Liver (tissue), 8 donors: ENCODE measurements at regions not wholly inside any gene's neighbourhood (a gene's known extent, or its start where the extent isn't known, plus 50 kb on each side); places are given as distances from the start of the nearest gene placed in this dataset.

Source experiments
- DNase-seq: peaks from one replicate; pipeline ENCODE4 v3.0.0-alpha.2; 2017; ENCODE audit warnings: low spot score
- H3K27ac ChIP-seq, 2 donors: one replicate each; pipeline ENCODE4 v1.7.0; 2013; ENCODE audit warnings: inconsistent platforms in 2 of 2, low read length in 2 of 2, control low read depth in 1 of 2, low read depth in 1 of 2, mild to moderate bottlenecking in 1 of 2
- H3K27me3 ChIP-seq, 4 donors: one replicate each; pipeline versions ENCODE4 v1.6.1 to v1.7.0; 2013; ENCODE audit warnings: low read length in 3 of 4, inconsistent platforms in 1 of 4, mild to moderate bottlenecking in 1 of 4, moderate library complexity in 1 of 4; ENCODE audit not compliant: control insufficient read depth in 4 of 4, insufficient read depth in 4 of 4
- H3K36me3 ChIP-seq, 4 donors: one replicate each; pipeline versions ENCODE4 v1.6.1 to v1.7.0; 2013; ENCODE audit warnings: low read length in 3 of 4, mild to moderate bottlenecking in 3 of 4, low read depth in 1 of 4, moderate library complexity in 1 of 4; ENCODE audit not compliant: control insufficient read depth in 4 of 4, insufficient read depth in 3 of 4
- H3K4me1 ChIP-seq, 4 donors: one replicate each; pipeline versions ENCODE4 v1.6.1 to v1.7.0; 2013; ENCODE audit warnings: low read length in 3 of 4, mild to moderate bottlenecking in 3 of 4, moderate library complexity in 1 of 4; ENCODE audit not compliant: control insufficient read depth in 4 of 4, insufficient read depth in 4 of 4
- H3K4me3 ChIP-seq, 3 donors: one replicate each; pipeline versions ENCODE4 v1.6.1 to v1.7.0; 2013; ENCODE audit warnings: low read length in 3 of 3, control low read depth in 1 of 3, low read depth in 1 of 3, mild to moderate bottlenecking in 1 of 3
- H3K9ac ChIP-seq, 2 donors: one replicate each; pipeline ENCODE4 v1.7.0; 2013; ENCODE audit warnings: low read length in 2 of 2, mild to moderate bottlenecking in 2 of 2, moderate library complexity in 2 of 2, control low read depth in 1 of 2, low read depth in 1 of 2
- H3K9me3 ChIP-seq, 4 donors: one replicate each; pipeline versions ENCODE4 v1.6.1 to v1.7.0; 2013; ENCODE audit warnings: low read length in 3 of 4; ENCODE audit not compliant: control insufficient read depth in 4 of 4
- EGR1 ChIP-seq, 2 donors: IDR thresholded peaks; 2 replicates each; pipeline ENCODE4 v1.6.1; 2016 to 2018; ENCODE audit warnings: antibody characterized with exemption in 2 of 2, low read depth in 2 of 2
- GABPA ChIP-seq, 2 donors: IDR thresholded peaks in 1 of 2; conservative IDR thresholded peaks in 1 of 2; 2 replicates each; pipeline ENCODE4 v1.6.1; 2016; ENCODE audit warnings: antibody characterized with exemption in 2 of 2, mild to moderate bottlenecking in 1 of 2, moderate library complexity in 1 of 2
- JUND ChIP-seq, 2 donors: IDR thresholded peaks; 2 replicates each; pipeline ENCODE4 v1.6.1; 2016; ENCODE audit warnings: antibody characterized with exemption in 2 of 2
- MAX ChIP-seq: IDR thresholded peaks from 2 replicates; pipeline ENCODE4 v1.6.1; 2016; ENCODE audit warnings: antibody characterized with exemption
- NR2F2 ChIP-seq: IDR thresholded peaks from 2 replicates; pipeline ENCODE4 v1.6.1; 2016; ENCODE audit warnings: antibody characterized with exemption
- RAD21 ChIP-seq, 2 donors: IDR thresholded peaks; 2 replicates each; pipeline ENCODE4 v1.6.1; 2016; ENCODE audit warnings: antibody characterized with exemption in 2 of 2, mild to moderate bottlenecking in 2 of 2
- RXRA ChIP-seq, 2 donors: IDR thresholded peaks; 2 replicates each; pipeline ENCODE4 v1.6.1; 2017 to 2018; ENCODE audit warnings: antibody characterized with exemption in 2 of 2, mild to moderate bottlenecking in 1 of 2
- SP1 ChIP-seq: IDR thresholded peaks from 2 replicates; pipeline ENCODE4 v1.6.1; 2018; ENCODE audit warnings: antibody characterized with exemption, mild to moderate bottlenecking
- TAF1 ChIP-seq: conservative IDR thresholded peaks from 2 replicates; pipeline ENCODE4 v1.6.1; 2016; ENCODE audit warnings: antibody characterized with exemption, mild to moderate bottlenecking
- YY1 ChIP-seq: IDR thresholded peaks from 2 replicates; pipeline ENCODE4 v1.6.1; 2016; ENCODE audit warnings: antibody characterized with exemption, mild to moderate bottlenecking
- ZBTB33 ChIP-seq: IDR thresholded peaks from 2 replicates; pipeline ENCODE4 v1.6.1; 2016; ENCODE audit warnings: antibody characterized with exemption
- WGBS: extraction: QIAGEN DNeasy Blood & Tissue Kit; methylation state at CpG from one replicate; pipeline ENCODE4 v1.1.7; 2013; 5-methylcytosine and 5-hydroxymethylcytosine counted together
- TF ChIP-seq, protein P1 (sequence below): IDR thresholded peaks from 2 replicates; pipeline ENCODE4 v1.6.1; 2016; ENCODE audit warnings: antibody characterized with exemption
- TF ChIP-seq, protein P2 (sequence below): fragments of 150-350 bp; IDR thresholded peaks from 2 replicates; pipeline ENCODE4 v1.5.1; 2017; ENCODE audit warnings: improper control_type of control experiment, low read depth, low read length; ENCODE audit not compliant: missing input control
- TF ChIP-seq, protein P3 (sequence below): IDR thresholded peaks from 2 replicates; pipeline ENCODE4 v1.6.1; 2016; ENCODE audit warnings: antibody characterized with exemption, mild to moderate bottlenecking
- donor health status: healthy.
- donor health status: healthy.
- donor health status: healthy.
- donor health status: healthy.
- donor health status: healthy.

DNA sequence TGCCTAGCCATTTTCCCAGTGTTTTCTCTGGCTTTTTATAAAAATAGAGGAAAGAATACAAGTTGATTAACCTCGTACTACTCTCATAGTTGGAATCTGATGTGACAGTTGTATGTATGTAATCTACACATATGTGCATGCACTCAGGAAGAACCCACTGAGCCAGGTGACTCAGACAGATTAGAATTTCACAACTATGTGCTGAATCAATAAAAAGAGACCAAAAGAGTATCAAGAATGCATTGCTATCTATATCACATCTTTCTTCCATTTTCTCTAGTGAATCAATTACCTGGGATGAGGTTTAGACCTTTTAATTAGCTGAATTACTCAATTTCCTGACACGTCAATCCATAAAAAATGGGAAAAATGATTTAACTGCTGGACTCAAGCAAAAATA is 319.3 kb upstream of the ATP10A start:
- 69% methylated on average over 2 of the region's 2 CpGs for WGBS
- no peak for TF ChIP-seq SP1
- TF ChIP-seq JUND (IDR thresholded peaks at IDR 0.05): no peak
- no peak for TF ChIP-seq YY1
- TF ChIP-seq MAX: no peak
- TF ChIP-seq, protein P1, sequence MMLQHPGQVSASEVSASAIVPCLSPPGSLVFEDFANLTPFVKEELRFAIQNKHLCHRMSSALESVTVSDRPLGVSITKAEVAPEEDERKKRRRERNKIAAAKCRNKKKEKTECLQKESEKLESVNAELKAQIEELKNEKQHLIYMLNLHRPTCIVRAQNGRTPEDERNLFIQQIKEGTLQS: no peak
- no peak for TF ChIP-seq TAF1
- TF ChIP-seq GABPA (IDR thresholded peaks at IDR 0.05 in 1 of 2, conservative IDR thresholded peaks at IDR 0.05 in 1 of 2): no peak
- TF ChIP-seq NR2F2: no peak
- TF ChIP-seq RAD21 (IDR thresholded peaks at IDR 0.05): no peak
- no peak for TF ChIP-seq ZBTB33
- TF ChIP-seq, protein P2, sequence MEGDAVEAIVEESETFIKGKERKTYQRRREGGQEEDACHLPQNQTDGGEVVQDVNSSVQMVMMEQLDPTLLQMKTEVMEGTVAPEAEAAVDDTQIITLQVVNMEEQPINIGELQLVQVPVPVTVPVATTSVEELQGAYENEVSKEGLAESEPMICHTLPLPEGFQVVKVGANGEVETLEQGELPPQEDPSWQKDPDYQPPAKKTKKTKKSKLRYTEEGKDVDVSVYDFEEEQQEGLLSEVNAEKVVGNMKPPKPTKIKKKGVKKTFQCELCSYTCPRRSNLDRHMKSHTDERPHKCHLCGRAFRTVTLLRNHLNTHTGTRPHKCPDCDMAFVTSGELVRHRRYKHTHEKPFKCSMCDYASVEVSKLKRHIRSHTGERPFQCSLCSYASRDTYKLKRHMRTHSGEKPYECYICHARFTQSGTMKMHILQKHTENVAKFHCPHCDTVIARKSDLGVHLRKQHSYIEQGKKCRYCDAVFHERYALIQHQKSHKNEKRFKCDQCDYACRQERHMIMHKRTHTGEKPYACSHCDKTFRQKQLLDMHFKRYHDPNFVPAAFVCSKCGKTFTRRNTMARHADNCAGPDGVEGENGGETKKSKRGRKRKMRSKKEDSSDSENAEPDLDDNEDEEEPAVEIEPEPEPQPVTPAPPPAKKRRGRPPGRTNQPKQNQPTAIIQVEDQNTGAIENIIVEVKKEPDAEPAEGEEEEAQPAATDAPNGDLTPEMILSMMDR: no peak
- TF ChIP-seq, protein P3, sequence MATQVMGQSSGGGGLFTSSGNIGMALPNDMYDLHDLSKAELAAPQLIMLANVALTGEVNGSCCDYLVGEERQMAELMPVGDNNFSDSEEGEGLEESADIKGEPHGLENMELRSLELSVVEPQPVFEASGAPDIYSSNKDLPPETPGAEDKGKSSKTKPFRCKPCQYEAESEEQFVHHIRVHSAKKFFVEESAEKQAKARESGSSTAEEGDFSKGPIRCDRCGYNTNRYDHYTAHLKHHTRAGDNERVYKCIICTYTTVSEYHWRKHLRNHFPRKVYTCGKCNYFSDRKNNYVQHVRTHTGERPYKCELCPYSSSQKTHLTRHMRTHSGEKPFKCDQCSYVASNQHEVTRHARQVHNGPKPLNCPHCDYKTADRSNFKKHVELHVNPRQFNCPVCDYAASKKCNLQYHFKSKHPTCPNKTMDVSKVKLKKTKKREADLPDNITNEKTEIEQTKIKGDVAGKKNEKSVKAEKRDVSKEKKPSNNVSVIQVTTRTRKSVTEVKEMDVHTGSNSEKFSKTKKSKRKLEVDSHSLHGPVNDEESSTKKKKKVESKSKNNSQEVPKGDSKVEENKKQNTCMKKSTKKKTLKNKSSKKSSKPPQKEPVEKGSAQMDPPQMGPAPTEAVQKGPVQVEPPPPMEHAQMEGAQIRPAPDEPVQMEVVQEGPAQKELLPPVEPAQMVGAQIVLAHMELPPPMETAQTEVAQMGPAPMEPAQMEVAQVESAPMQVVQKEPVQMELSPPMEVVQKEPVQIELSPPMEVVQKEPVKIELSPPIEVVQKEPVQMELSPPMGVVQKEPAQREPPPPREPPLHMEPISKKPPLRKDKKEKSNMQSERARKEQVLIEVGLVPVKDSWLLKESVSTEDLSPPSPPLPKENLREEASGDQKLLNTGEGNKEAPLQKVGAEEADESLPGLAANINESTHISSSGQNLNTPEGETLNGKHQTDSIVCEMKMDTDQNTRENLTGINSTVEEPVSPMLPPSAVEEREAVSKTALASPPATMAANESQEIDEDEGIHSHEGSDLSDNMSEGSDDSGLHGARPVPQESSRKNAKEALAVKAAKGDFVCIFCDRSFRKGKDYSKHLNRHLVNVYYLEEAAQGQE: no peak
- TF ChIP-seq EGR1 (IDR thresholded peaks at IDR 0.05; ENCODE audit: low read depth in 2 of 2): no peak
- no peak for TF ChIP-seq RXRA (IDR thresholded peaks at IDR 0.05)
- Histone ChIP-seq H3K27ac (no peak overlapping the region), H3K36me3 (no peaks in the 10 kb centered on the region), H3K9me3 (peaks cover 0 to 3% (median 0%) of the 10 kb centered on the region in 4 donors), H3K9ac (no peak overlapping the region), H3K27me3 (no peaks in the 10 kb centered on the region), H3K4me1 (no peaks in the 10 kb centered on the region), H3K4me3 (no peak overlapping the region)
- DNase-seq: no peak

- TF ChIP-seq TAF1: no peak
- no peak for TF ChIP-seq MAX
- TF ChIP-seq EGR1 (IDR thresholded peaks at IDR 0.05; ENCODE audit: low read depth in 2 of 2): no peak
- no peak for TF ChIP-seq SP1
- TF ChIP-seq RAD21 (IDR thresholded peaks at IDR 0.05): no peak
- TF ChIP-seq ZBTB33: no peak
- H3K27ac ChIP-seq: no peak overlapping the region
- H3K4me1 ChIP-seq: no peaks in the 10 kb centered on the region
- H3K9me3 ChIP-seq: no peaks in the 10 kb centered on the region
- H3K27me3 ChIP-seq: no peaks in the 10 kb centered on the region
- WGBS: 36% methylated on average over 6 of the region's 6 CpGs
- no peak overlapping the region for H3K9ac ChIP-seq
- H3K36me3 ChIP-seq: no peaks in the 10 kb centered on the region
- DNase-seq: no peak
- no peak overlapping the region for H3K4me3 ChIP-seq
Observed at GRCh38 chr15:26179906-26180305, 316.8 kb upstream of the ATP10A start.
